ENCODE measurements at regions not wholly inside any gene's neighbourhood (a gene's known extent, or its start where the extent isn't known, plus 50 kb on each side); places are given as distances from the start of the nearest gene placed in this dataset.
"Not testable (repeated sequence)": the region's sequence is repeated elsewhere in the genome, so short reads cannot be mapped to it uniquely, and the experiment has no call there.

- no peak for DNase-seq
Observed at GRCh38 chr16:87008664-87009063, 308.5 kb downstream of the C16orf95 start.

- DNase-seq: no peak
Observed at GRCh38 chr16:87012954-87013938, 303.9 kb downstream of the C16orf95 start.

DNA sequence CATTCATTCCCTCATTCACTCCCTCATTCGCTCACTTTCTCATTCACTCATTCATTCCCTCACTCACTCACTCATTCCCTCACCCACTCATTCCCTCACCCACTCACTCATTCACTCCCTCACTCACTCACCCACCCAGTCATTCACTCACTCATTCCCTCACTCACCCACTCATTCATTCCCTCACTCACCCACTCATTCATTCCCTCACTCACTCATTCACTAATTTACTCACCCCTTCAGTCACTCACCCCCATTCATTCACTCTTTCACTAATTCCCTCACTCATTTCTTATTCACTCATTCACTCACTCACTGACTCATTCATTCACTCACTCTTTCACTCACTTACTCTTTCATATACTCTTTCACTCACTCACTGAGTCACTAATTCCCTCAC, 303.1 kb downstream of the C16orf95 start:
- no peak for DNase-seq

DNA sequence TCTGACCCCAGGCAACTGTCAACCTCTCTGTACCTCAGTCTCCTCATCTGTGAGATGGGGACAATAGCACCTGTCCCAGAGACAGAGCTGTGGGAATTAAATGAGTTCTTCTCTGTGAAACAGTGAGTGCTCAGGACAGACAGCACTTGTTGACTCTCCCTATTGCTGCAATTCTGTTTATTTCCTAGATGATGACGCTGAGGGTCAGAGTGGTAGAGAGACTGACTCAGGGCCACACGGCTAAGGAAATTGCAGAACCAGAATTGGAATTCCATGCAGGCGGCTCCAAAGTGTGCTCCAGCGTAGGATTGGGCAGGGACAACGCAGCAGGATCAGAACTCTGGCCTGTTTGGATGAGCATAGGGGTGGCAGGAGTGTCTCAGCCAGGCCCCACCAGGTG, 302.2 kb downstream of the C16orf95 start:
- no peak for DNase-seq

DNA sequence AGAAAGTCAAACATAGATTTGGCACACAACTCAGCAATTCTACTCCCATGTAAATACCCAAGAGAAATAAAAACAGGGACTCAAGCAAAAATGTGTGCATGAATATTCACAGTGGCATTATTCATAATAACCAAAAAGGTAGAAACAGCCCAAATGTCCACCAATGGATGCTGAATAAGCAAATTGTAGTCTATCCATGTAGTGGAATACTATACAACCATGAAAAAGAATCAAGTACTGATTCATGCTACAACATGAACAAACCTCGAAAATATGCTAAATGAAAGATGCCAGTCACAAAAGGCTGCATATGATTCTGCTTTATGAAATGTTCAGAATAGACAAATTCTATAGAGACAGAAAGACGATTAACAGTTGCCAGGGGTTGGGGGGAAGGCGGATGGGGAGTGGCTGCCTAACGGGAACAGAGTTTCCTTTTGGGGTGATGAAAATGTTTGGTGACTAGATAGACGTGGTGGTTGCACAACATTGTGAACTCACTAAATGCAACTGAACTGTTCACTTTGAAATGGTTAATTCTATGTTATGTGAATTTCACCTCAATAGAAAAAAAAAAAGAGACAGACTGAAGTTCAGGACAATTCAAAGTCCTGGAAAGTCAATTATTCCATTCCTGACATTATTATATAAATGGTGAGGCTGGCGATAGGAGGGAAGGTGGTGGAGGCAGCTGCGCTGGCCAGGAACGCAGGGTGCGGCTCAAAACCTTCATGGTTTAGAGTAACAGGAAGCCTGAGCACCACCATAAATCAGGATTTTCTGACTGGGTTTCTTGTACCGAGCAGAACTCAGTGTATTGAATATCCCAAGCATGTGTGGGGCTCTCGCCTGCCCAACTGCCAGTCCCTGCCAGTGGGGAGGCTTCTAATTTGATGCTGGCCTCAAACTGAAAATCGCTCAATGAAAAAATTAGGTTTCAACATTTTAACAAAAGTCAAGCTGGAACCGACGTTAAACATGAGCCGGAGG, 300.9 kb downstream of the C16orf95 start:
- DNase-seq: no peak

- DNase-seq: no peak
Observed at GRCh38 chr16:87017371-87018012, 299.7 kb downstream of the C16orf95 start.

DNA sequence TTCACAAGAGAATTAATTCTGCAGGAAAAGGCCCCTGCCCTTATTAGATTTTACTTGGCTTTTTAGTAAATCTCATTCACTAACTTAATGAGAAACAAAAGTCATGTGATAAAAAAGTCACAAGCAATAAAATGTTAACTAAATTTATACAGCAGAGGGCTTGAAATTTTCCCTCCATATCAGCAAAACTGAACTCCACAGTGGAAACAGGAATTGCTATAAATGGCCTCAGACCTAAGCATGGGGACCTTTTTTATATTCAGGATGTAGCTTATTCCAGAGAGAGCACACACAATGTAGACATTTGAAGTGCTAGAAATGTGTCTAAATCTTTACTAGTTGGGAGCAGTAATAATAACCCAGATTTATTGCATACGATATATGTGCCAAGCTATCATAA, 291.5 kb downstream of the C16orf95 start:
- no peak for DNase-seq

GRCh38 chr16:87027056-87027616, 290.1 kb downstream of the C16orf95 start:
- no peak for DNase-seq

- no peak for DNase-seq
Observed at GRCh38 chr16:87028481-87029320, 288.5 kb downstream of the C16orf95 start.

DNA sequence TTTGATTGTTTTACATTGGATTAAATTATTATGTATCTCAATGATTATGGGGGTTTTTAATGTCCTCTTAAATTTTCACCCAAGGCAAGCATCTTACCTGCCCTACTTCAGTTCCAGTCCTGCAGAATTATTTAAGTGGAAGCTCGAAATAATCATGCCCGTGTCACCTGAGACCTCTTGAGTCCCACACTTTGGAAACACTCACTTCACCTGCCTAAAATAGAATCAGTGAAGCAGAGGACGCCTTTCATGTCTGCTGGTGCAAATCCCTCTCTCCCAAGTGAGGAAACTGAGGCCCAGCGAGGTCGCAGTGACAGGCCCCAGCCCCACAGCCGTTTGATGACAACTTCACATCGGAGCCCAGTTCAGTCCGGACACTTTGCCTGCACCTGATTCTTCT, 284.6 kb downstream of the C16orf95 start:
- DNase-seq: no peak

DNA sequence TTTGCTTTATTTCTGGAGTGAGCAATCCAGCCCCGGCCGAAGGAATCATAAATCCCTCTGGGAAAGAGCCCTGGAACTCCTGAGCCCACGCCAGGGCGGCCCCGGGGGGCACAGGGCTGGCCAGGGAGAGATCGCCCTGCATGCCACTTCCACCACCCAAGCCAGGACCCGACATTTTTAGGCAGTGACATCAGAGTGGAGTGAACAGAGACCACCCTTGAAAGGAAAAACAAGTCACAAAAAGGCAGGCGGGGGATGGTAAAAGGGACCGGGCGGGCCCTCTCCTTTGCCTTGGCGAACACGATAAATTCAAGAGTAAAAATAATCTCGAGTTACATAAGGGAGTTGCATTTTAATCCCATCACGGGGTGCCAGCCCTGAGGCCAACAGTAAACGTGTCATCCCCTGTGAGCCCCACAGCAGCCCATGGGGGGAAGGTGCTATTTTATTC, 284.1 kb downstream of the C16orf95 start:
- no peak for DNase-seq

DNA sequence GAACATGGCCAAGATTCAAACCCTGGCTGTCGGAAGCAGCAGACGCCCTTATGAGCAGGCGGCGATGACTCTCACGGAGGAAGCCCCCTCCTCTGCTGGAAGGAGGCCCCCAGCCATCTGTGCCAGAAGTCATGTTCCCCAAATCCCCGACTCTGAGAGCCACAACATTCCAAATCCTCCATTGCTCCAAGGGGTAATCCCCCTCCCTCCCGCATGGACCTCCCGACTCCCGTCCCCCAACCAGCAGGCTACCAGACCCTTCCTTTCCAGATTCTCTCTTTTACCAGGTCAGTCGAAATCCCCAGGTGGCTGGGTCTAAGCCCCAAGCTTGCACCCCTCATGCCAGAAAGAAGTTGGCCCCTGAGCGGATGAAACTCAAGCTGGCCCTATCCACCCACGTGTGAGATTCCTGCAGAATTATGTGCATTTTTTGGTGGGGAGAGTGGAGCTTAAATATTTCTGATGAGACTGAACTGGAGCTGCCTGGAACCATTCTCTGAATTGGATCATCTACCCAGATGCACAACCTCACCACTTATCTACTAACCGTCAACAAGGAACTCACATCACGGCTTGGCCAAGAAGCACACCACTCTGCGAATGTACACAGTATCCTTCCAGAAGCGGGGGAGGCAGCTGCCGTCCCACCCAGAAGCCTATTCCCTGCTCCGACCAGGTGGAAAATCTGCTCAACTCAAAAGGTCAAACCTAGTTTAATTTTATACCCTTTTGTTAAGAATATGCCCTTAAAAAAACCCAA, 283.5 kb downstream of the C16orf95 start:
- no peak for DNase-seq

GRCh38 chr16:87034317-87034716, 282.9 kb downstream of the C16orf95 start:
- DNase-seq: no peak

DNA sequence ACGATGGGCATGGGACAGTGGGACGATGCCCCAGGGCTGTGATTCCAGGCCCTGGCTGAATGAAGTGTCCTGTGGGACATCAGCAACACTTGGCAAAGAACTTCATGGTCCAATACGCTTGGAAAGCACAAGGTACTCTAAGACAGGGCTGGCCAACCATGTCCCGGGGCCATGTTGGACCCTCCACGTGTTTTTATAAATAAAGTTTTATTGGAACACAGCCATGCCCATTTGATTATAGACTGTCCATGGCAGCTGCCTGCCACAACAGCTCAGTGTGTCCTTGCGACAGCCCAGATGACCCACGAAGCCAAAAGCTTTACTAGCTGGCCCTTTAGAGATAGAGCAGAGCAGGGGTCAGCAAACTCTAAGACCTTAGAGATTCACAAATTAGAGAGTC, 282.1 kb downstream of the C16orf95 start:
- DNase-seq: no peak

DNA sequence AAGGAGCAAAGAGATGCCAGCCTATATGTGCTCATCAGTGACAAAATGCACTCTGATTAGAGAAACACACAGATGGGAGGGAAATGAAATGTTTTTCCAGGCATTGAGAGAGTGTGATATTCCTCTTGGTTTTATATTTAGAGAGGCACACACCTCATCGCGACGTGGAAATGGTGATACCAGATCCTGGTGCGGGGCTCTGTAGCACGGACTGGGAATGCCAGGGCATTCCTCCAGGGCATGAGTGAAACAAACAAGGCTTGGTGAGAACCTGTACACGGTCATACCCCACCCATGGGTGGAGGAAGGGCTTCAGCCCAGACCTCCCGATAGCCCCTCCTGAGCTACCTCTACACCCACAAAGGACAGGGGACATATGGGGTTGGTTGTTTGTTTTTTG, 280.2 kb downstream of the C16orf95 start:
- DNase-seq: no peak

- not testable (repeated sequence) for DNase-seq
Observed at GRCh38 chr16:87038528-87038927, 278.7 kb downstream of the C16orf95 start.

DNA sequence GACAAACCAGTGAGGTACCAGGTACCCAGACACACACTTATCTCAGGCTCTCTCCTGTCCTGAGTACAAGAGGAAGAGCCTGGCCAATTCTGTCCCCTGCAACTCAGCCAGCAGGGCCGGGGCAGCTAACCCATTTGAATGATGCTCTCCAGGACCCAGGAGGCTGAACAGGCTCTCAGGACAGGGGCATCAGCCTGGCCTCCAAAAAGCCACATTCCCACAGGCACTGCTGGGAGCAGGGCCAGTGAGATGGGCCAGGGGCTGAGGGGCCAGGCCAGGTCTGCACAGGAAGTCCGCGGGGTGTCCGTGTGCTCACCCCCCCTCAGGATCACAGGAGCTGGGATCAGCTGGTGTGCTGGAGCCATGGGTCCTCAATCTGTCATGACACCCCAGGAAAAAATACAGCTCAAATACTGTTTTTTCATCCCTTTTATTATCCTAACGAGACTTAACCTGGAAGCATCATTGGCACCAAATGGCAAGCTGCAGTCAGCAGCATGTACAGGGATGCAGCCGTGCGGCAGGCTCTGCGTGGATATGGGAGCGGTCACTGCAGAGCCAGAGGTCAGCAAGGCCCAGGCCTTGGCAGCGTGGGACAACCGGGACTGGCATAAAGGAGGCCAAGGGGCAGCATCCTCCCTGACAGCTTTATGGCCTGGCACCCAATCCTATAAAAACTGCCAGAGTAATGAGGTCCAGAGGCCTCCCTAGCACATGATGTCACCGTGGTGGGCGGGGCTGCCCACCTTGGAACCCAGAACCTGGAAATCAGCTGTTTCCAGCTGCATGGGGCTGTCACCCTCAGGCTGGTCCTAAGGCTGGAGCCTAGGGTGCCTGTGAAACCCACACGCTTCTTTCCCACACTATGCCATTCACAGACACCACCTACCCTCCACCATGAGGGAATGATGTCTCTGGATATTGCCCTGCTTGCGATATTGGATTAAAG, 276.7 kb downstream of the C16orf95 start:
- no peak for DNase-seq

GRCh38 chr16:87041286-87041685, 275.9 kb downstream of the C16orf95 start:
- no peak for DNase-seq

DNA sequence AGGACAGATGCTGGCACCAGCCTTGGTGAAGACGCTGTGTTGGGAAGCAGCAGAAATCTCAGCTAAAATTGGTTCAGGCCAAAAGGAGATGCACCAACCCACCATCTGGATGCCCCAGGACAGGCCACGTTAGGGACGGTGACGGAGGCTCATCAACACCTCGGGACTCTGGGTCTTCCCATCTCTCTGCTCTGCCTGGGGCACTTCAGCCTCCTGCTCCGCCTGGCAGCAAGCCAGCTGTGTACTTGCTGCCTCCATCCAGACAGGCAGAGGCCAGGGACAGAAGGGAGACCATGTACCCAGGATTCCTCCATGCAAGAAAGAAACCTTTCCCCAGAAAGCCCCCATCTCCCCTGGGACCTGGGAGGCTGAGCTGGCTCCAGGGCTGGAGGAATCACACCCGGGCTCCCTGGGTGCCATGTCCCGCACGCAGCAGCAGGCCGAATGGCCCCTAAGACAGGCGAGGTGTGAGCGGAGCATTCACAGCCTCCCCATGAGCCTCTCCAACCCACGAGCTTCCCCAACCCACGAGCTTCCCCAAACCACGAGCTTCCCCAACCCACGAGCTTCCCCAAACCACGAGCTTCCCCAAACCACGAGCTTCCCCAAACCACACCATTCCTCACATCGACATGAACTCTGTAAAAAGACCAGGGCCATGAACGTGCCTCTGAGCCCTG, 274.5 kb downstream of the C16orf95 start:
- no peak for DNase-seq
